ENCODE measurements at regions not wholly inside any gene's neighbourhood (a gene's known extent, or its start where the extent isn't known, plus 50 kb on each side); places are given as distances from the start of the nearest gene placed in this dataset.
"Not testable (repeated sequence)": the region's sequence is repeated elsewhere in the genome, so short reads cannot be mapped to it uniquely, and the experiment has no call there.

DNA sequence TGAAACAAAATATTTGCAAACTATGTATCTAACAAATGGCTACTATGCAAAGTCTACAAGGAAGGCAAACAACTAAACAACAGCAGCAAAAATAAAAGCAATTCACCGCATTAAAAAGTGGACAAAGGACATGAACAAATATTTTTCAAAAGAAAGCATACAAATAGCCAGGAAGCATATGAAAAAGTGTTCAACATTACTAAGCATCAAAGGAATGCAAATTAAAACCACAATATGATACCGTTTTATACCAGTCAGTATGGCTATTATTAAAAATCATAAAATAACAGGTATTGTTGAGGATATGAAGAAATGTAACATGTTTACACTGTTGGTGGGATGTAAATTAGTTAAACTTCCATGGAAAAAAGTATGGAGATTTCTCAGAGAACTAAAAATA lies 1106.7 kb downstream of the PDHA2 start:
- no peak overlapping the region for H3K4me3 ChIP-seq (ENCODE audit: low read length)
- no peak for DNase-seq (ENCODE audit: low read depth, low spot score)

DNA sequence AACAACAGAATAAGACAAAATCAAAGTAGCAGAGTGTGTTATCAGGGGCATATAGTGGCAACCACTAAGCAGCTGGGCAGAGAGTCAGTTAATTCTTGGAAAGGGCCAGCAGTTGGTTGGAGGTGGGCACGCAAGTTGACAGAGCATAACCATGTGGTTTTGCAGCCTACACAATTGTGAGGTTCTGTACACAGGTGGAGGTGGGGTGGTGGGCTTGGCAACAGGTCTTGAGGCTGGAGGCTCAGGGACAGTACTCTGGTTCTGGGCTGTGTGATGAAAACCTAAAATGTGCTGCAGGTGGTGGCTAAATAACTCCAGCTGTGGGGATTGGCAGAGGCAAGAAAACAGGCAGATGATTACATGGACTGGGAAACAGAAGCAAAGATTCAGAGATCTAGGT lies 1112.7 kb downstream of the PDHA2 start:
- DNase-seq (ENCODE audit: low read depth, low spot score) = no peak
- H3K4me3 ChIP-seq (ENCODE audit: low read length) = no peak overlapping the region

DNA sequence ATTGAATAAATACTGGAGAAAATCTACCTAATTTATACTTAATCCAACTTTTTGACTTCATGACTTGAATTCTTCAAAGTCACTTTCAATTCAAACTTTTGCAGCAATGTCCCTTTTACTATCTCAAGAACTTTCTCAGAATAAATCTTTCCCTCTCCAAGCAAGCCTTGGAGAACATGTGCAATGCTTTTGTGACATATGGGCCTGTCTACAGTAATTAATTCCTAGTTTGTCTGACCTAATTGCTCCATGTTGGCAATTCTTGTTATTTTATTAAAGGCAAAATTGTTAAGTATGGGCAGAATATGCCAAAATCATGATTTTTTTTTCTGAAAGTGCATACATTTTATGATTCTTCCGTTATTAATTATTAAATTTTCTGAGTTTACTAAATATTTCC lies 1115.3 kb downstream of the PDHA2 start:
- no peak for DNase-seq (ENCODE audit: low read depth, low spot score)
- no peak overlapping the region for H3K4me3 ChIP-seq (ENCODE audit: low read length)

DNA sequence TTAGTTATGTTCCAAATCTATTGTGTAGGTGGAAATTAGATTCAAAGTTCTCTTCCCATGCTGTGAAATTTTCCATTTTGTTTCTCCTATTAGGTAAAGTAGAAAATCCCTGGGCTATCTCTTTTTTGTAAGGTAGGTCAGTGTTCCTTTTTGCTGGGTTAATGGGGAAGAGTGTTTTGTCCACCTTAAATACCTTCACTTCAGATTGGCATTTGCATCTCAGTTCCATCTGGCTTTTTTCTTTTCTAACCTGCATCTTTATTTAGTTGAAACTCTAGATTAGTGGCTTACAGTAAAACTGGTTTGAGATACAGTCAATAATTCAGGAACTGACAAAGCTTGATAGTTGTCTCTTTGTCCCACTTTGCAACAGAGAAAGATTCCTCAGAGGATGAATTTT lies 1115.8 kb downstream of the PDHA2 start:
- H3K4me3 ChIP-seq (ENCODE audit: low read length) = no peak overlapping the region
- no peak for DNase-seq (ENCODE audit: low read depth, low spot score)

DNA sequence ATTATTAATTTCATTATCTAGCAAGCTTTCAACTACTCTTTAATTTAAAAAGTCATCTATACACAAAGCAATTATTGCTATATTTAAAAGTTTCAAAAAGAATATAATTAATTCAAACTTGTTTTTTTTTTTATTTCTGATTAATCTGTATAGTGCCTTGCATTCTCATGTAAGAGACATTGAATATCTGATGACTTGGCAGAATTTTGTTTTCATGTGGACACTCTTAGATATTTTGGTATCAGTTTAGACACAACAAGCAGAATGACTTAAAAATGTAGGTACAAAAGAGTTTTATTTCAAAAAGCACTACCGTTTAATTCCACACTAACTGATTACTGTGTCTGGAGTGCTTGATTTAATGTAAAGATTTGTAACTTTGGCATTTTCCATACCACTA lies 1129.6 kb downstream of the PDHA2 start:
- DNase-seq (ENCODE audit: low read depth, low spot score) = no peak
- no peak overlapping the region for H3K4me3 ChIP-seq (ENCODE audit: low read length)

DNA sequence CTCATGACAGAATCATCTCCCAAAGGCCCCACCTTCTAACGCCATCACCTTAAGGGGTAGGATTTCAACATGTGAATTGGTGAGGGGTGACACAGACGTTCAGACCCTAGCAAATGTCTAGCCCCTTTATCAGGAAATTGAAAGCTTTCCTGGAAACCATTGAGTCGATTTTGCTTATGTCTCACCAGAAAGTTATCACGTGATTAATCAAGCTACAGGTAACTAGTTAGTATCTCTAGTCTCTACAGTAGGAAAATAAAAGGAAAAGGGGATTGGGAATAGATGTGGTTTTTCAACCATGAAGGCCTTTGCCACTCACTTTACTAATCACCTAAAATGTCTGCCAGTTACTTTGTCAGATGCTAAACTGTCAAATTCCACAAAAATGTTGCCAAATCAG lies 1133.0 kb downstream of the PDHA2 start:
- H3K4me3 ChIP-seq (ENCODE audit: low read length) = no peak overlapping the region

DNA sequence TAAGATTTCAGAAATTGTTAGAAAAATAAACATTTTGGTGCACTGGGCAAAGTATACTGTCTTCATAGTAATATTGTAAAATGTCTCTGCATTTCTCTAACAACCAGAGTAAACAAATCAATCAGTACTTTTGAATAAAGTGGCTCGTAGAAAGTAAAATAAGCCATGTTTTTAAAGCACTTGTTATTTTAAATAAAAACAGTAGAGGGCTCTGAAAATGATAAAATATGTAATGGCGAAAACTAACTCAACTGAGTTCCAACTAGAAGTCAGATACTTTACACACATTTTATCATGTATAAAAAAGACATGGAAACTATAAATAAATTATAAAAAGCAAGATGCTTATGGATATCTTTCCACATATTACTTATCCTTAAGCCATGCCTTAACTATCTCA lies 1134.4 kb downstream of the PDHA2 start:
- DNase-seq (ENCODE audit: low read depth, low spot score) = no peak
- no peak overlapping the region for H3K4me3 ChIP-seq (ENCODE audit: low read length)

More for the DNA sequence above, 1133.0 kb downstream of the PDHA2 start:
- no peak for DNase-seq (ENCODE audit: low read depth, low spot score)

DNA sequence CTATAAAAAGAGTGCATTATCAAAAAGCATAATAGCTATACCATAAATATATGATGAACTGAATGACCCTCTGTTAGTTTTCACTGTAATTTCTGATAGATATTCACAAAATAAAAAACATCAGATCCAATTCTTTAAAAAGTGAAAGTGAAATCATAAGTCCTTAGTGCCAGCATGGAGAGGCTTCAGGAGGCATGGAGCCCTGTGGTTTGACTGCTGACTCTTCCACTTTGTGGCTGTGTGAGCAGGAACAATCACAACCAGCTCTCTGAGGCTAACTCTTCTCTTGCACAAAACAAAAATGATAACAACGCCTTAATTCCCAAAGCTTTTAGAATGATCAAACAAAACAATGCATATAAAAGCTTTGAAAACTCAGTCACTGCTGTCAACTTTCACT lies 1143.9 kb downstream of the PDHA2 start:
- H3K4me3 ChIP-seq (ENCODE audit: low read length) = no peak overlapping the region
- DNase-seq (ENCODE audit: low read depth, low spot score) = no peak

DNA sequence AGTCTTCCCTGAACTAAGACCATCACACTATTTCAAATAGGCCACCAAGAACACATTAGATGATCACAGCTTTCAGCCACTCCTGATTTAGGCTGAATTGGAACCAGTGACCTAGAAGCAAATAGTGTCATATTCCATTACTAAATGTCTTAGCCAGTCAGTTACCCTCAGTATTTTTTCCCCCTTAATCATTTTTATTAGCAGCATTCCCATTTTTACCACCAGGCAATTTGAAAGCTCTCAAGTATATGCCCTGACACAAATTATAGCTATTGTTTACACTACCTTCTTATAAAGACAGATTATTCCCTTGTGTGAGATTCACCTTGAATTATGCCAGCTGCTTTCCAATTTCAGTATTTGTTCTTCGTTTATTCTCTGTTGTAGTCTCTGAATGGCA lies 1146.9 kb downstream of the PDHA2 start:
- DNase-seq (ENCODE audit: low read depth, low spot score) = no peak
- no peak overlapping the region for H3K4me3 ChIP-seq (ENCODE audit: low read length)

DNA sequence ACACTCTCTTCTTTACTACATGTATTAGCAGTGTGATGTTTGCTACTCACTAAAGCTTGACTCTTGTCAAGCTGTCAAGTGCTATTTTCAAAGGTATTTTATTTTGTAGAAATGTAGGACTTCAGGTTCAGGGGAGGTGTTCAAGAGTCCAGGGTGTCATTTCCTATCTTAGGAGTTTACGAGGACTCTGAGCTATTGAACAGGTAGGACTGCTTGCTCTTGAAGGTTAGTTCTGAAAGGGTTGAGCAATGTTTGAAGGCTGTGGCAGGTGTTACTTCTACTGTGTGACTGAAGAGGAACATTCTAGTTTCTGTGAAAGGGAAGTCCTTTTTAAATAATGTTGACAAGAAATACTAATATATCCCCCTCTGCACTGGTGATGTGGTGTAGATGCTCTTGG lies 1151.2 kb downstream of the PDHA2 start:
- DNase-seq (ENCODE audit: low read depth, low spot score) = no peak

DNA sequence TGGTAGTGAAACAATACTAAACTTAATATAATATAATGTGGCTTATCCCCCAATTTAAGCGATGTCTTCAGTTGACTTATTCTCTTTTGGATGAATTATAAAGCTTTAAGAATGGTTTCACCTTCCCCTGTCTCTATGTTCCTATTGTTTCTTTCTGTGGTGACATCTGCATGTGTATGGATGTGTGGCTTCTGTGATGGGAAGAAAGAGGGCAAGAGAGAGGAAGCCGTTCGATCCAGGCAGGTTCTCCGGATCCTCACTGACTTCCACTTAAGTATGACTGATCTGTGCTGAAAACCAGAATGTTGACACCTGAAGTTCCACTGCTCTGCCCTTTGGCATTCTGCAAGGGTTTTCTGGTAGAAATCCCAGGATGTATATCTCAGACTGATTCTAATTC lies 1150.8 kb downstream of the STPG2 start:
- H3K4me3 ChIP-seq (ENCODE audit: low read length) = no peak overlapping the region
- no peak for DNase-seq (ENCODE audit: low read depth, low spot score)

More for the DNA sequence above, 1151.2 kb downstream of the PDHA2 start:
- H3K4me3 ChIP-seq (ENCODE audit: low read length) = no peak overlapping the region

DNA sequence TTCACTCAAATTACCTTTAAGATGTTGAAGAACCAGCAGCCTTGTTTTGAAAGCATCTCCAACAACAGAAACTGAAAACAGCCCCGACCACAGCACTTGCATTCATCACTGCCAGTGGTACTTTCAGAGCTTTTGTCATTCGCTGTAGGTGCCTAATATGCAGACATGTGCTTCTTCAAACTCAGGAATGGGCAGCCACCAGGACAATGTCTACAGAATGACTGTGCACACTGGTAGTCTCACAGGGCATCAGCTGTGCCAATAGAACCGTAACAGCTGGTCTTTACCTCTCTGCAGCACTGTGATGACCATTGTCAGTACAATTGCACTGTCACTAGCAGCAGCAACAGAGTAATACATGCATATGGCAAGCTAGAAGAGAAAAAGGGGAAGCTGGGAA lies 1149.7 kb downstream of the STPG2 start:
- H3K4me3 ChIP-seq (ENCODE audit: low read length) = no peak overlapping the region
- no peak for DNase-seq (ENCODE audit: low read depth, low spot score)

DNA sequence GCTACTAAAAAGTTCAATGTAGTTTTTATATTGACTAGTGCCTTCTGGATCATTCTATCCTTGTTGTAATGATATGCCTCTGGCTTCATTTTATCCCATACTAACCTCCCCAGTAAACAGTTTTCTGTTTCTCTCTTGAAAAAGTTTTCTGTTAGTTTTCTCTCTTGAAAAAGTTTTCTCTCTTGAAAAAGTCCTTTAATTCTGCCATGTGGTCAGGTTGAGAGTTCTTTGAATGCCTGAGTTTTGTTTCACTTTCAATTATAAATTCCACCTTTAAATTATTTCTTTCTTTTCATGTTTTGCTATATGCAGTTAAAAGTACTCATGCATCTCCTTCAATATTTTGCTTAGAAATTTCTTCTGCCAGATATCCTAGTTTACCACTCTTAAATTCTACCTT lies 1139.6 kb downstream of the STPG2 start:
- DNase-seq (ENCODE audit: low read depth, low spot score) = no peak
- no peak overlapping the region for H3K4me3 ChIP-seq (ENCODE audit: low read length)

DNA sequence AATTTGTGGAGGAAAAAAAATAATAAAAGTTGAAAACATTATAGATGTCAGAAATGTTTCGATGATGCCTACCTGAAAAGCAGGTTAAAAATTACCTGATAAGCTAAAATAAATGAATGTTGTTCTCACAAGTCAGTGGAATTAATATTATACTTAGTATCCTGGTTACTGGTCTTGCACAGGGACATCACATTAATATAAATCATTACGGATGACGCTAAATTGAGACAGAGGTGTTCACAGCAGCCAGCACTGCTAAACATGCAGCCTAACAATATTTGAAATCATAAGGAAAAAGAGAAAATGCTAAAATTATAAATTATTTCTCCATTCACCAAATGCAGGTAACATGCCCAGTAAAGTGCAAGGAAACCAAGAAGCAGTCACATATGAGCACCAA lies 1130.0 kb downstream of the STPG2 start:
- no peak overlapping the region for H3K4me3 ChIP-seq (ENCODE audit: low read length)
- DNase-seq (ENCODE audit: low read depth, low spot score) = no peak

DNA sequence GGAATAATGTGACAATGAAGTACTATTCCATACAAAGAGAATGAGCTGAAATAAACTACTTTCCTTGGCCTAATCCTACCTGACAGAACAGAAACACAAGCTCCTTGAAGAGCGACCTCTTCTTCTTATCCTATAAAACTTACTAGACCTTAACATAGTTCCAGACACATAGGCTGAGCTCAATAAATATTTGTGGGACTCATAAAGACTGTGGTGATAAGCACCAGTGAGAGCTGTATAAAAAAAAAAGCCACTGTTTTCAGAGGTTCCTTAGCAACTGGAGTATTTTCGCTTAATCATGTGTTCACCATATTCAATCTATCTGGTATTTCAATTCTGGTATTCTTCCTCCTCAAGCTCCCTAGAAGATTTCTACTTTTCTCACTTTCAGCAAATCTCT lies 1129.6 kb downstream of the STPG2 start:
- no peak overlapping the region for H3K4me3 ChIP-seq (ENCODE audit: low read length)
- no peak for DNase-seq (ENCODE audit: low read depth, low spot score)

DNA sequence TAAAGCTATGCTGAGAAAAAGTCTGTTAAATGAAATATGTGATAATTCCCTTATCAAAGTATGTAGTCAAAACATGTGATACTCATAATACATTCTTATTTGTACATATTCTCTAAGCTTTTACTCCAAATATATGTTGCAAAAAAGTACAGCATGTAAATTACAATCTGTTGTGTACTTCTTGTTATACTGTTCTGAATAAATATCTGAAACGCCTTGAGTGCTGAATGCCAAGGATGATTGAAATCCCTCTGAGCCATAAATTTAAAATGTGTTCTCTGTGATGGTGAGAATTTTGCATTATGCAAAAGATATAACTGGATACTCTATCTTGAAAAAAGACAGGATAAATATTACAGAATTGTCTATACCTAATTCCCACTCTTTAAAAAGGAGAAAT lies 1128.0 kb downstream of the STPG2 start:
- no peak overlapping the region for H3K4me3 ChIP-seq (ENCODE audit: low read length)
- DNase-seq (ENCODE audit: low read depth, low spot score) = no peak

DNA sequence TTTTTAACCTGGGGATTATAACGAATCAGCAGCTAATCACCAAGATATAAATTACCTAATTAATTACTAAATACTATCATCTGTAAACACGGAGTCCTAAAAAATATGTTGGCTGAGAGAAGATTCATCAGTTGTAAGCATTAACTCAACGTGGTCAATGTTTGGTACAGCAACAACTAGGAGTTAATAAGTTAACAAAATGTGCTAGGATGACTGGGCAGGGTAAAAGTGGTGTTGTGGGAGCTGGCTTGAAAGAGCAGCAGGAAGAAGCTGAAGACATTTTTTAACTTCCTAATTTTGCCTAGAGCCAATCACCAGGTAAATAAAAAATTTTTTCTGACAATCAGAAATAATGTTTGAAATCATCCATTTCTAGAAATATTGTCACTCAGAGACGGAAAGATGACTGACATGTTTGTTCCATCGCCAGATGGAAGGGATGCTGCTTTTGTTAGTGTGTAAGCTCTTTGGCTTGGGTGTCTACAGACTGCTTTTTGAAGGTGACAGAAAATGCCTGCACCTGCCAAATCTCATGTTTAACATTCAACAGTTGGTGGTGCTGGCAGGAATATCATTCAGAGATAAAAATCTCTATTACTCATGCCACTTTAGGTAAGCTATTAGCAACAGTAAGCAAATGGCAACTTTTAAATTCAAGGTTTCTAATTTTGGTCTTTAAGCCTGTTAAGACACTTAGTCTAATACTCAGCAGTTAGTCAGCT lies 1126.9 kb downstream of the STPG2 start:
- DNase-seq (ENCODE audit: low read depth, low spot score) = no peak
- no peak overlapping the region for H3K4me3 ChIP-seq (ENCODE audit: low read length)

DNA sequence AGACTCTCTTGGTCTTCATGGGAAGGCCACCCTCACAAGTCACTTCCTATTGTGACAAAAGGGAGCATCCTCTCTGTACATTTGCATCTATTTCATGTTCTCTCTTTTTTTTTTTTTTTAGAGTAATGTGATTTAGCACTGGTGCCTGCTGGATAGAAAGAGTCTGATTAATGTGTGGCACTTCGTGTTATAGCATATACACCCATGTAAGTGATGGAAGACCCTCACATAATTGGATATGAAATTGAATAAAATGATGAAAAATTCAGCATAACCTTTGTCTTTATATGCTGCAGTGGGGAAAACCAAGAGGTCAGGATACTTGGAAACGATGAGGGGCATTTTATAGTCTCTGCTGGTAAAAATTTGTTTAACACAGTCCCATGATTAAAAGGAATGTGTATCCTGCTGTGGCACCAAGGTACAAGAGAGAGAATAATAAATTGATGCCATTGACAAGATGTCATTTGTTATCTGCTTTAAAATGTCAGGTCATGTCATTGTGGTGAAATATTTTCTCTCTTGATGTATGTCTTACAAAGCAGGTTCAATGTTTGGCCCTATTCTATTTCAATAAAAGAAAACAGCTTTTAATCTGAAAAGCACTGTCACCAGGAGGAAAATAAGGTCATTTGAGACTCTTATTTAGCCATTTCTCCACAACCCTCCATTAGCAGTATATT lies 1115.4 kb downstream of the STPG2 start:
- no peak for DNase-seq (ENCODE audit: low read depth, low spot score)

DNA sequence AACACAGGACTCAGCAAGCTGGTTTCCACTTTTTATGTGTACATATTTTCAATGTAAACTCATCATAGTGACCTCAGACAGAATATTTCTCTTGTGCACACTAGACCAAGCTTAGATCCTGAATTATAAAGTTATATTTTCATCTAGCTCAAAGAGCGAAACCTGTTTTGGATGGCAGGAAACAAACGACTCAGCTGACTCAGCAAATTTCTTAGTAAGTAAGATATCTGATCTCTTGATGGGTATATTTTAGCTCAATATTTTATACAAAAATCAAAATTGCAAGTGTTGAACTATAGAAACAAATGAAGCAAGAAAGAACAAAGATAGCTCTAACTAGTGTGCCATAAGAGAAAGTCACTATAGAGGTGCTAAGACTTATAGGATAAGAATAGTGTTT lies 1114.5 kb downstream of the STPG2 start:
- no peak for DNase-seq (ENCODE audit: low read depth, low spot score)
- H3K4me3 ChIP-seq (ENCODE audit: low read length) = no peak overlapping the region

More for the DNA sequence above, 1115.4 kb downstream of the STPG2 start:
- no peak overlapping the region for H3K4me3 ChIP-seq (ENCODE audit: low read length)

DNA sequence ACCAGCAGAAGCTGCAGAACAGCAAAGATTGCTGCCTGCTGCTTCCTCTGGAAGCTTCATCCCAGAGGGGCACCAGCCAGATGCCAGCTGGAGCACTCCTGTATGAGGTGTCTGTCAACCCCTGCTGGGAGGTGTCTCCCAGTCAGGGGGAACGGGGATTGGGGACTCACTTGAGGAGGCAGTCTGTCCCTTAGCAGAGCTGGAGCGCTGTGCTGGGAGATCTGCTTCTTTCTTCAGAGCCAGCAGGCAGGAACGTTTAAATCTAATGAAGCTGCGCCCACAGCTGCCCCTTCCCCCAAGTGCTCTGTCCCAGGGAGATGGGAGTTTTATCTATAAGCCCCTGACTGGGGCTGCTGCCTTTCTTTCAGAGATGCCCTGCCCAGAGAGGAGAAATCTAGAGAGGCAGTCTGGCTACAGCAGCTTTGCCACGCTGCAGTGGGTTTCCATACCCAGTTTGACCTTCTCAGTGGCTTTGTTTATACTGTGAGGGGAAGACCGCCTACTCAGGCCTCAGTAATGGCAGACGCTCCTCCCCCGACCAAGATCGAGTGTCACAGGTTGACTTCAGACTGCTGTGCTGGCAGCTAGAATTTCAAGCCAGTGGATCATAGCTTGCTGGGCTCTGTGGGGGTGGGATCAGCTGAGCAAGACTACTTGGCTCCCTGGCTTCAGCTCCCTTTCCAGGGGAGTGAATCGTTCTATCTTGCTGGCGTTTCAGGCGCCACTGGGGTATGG lies 1105.7 kb downstream of the STPG2 start:
- not testable (repeated sequence) for DNase-seq (ENCODE audit: low read depth, low spot score); H3K4me3 ChIP-seq (ENCODE audit: low read length)

All from Jurkat, Clone E6-1 (cell line).